HG02610 (cell line): ENCODE measurements at regions not wholly inside any gene's neighbourhood (a gene's known extent, or its start where the extent isn't known, plus 50 kb on each side); places are given as distances from the start of the nearest gene placed in this dataset.

Source experiments
- ATAC-seq: cut with Tn5 transposase; IDR thresholded peaks from one replicate; pipeline ENCODE4 v1.9.1; 2021; ENCODE audit warnings: mild to moderate bottlenecking, moderate library complexity; ENCODE audit not compliant: unreplicated experiment

DNA sequence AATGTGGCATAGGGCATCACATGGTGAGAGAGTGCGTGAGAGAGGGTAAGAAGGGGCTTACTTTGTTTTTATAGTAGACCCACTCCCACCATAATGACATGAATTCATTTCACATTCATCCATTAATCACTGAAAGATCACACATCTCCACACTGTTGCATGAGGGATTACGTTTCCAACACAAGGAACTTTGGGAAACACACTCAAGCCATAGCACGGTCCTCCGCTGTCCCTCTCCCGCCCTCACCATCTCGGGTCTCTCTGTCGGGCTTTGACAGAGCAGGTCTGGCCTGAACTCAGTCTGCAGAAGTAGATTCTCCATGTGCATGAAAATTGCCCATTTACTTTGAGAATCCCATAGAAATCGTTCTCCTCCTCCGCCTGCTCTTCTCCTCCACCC, 312.2 kb downstream of the MATN1 start:
- ATAC-seq: no peak

GRCh38 chr1:30410153-30410851, 313.1 kb downstream of the MATN1 start:
- ATAC-seq: no peak

DNA sequence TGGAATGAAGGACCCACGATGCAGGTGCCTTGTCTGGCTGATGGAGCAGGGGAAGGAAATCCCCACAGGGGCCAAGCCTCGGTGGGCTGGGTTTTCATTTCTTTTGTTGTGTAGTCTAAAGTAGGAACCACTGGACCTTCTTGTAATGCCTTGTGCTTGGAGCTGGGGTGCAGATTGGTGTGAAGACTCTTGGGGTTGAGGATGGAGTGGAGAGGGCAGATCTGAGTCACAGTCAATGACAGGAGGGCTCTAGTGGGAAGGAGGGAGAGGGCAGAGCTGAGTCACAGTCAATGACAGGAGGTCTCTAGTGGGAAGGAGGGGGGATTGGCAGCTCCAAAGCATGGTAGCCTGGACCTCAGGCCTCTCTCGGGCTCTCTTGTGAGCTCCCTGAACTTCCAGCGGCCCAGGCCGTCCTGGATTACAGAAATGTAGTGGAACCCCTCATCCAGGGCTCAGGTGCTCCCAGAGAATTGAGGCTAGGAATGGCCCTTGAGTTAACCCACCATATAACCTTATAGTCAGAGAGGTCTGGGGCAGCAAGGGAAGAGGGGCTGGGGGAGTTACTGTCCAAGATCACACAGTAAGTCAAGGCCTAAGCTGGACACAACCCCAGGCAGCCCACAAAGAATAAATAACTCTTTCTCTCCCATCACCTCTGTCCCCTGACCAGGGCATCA, 313.8 kb downstream of the MATN1 start:
- ATAC-seq: no peak

GRCh38 chr1:30407865-30408580, 315.4 kb downstream of the MATN1 start:
- no peak for ATAC-seq

GRCh38 chr1:30406996-30407864, 316.2 kb downstream of the MATN1 start:
- no peak for ATAC-seq

- no peak for ATAC-seq
These were observed 317.7 kb downstream of the MATN1 start for GRCh38 chr1:30405631-30406212.

DNA sequence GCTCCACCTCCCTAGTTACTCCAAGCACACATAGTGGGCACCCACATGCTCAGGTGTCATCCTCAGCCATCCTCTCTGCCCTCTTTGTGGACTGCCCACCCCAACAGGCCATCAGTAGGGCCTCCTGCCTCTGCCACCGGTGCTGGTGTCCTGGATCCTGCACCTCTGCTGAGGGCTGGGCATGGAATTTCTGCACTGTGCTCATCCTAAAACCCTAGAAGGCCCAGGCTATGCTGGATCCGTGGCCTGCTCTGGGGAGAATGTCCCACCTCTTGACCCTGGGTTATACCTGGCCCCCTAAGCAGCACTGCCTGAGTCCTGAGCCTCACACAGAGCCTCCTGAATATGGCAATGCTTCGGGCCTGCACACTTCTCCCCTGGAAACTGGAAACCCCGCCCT, 318.3 kb downstream of the MATN1 start:
- ATAC-seq: no peak

GRCh38 chr1:30404341-30404740, 319.0 kb downstream of the MATN1 start:
- ATAC-seq: no peak

DNA sequence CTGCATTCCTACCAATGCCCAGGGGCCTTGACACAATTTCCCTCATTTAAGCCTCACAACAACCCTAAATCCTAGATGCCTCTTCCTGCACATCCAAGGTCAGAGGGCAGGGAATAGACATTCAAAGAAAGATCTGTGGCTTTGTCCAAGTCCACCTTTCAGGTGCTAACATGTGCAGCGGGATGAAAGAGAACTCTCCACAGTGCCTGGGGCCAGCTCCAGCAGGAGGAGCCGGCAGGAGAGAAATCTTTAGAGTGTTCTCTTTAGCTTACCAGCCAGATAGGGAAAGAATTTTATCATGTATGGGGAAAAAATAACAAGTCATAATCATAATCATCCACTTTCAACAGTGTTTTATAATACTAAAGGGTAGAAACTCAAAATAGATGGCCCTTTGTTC, 319.7 kb downstream of the MATN1 start:
- no peak for ATAC-seq

DNA sequence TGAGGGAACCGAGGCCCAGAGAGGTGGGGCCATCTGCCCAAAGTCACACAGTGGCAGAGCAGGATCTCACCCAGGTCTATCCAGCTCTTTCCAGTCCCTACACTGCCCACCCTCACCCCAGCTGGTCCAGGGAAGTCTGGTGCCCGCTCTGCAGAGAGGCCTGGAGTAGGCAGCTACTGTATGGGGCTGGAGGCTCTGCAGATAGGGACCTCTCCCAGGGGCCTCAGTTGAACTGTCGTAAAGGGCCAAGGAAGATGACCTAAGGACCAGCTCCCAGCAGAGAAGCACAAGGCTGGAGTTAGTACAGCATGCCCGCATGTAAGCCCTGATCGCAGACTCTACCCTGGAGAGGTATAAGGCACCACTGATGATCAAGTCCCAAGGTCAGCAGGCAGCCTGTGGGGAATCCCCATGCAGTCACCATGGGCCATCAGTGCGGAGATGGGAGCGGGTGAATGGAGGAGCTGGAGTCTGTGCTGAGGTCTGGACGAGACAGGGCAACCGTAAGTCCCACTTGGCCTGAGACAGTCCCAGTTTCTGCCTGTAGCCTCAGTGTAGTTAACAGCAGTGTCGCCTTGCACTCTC, 320.2 kb downstream of the MATN1 start:
- ATAC-seq: no peak

GRCh38 chr1:30402031-30402430, 321.4 kb downstream of the MATN1 start:
- no peak for ATAC-seq

GRCh38 chr1:30400507-30400906, 322.9 kb downstream of the MATN1 start:
- ATAC-seq: no peak

DNA sequence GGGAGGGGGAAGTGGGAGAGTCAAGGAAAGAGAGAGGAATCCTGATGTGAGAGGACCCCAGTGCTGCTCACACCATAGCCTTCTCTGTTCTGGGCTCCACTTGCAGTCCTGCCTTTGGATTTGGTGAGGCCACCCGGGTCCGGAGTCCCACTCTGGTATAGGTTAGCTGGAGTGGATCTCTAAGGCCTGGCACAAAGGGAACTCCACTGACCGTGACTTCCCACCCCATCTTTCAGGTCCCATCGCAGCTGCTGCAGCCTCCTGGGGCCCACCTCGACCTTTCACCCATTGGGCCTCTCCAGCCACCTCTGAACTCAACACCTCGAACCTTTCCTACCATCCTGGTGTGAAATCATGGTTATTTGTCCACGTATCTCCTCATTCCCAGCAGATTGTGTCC, 324.4 kb downstream of the MATN1 start:
- ATAC-seq: no peak

DNA sequence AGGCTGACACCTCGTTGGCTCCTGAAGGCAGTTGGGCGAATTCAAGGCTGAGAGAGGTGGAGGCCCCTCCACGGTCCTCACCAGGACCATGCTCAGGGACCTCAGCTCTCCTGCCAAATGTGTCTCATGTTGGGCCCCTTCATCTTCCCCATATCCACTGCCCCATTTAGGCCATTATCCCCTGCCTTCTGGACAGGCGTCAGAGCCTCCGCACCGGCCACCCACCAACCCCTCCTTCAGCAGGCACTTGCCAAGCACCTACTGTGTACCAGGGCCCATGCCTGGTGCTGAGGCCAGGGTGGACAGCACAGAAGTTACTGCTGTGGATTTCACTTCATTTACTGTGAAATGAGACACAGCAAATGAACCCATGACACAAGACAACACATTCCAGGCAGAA, 325.8 kb downstream of the MATN1 start:
- no peak for ATAC-seq

DNA sequence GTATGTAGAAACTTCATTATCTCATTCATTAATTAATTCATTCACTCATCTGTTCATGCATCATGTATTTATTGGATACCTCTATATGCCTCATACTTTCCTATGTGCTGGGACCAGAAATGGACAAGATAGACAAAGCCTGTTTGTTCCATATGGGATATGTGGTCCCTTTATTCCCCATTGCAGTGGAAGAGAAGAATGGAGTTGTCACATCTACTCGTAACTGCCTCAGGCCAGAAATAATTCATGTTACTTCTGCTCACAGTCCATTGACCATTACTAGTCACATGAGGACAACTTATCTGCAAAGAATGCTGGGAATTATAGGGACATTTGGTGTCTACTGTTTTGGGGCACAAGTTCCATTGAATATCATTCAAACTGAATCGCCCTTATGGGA, 327.8 kb downstream of the MATN1 start:
- ATAC-seq: no peak

DNA sequence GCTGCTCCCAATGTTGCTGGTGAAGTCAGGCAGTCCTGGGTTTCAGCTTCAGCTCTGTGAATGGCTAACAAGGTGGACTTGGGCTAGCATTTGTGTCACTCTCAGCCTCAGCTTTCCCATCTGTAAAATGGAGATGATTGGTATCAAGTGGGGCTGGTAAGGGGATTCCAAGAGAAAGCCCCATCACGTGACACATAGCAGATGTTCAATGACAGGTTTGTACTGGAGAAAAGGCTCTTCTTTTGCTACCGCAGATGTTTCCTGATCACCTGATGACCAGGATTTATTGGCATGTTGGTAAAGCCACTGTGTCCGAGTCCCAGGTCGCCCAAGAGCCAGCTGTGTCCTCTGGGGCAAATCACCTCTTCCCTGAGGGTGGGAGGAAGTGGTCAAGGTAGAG, 335.0 kb downstream of the MATN1 start:
- ATAC-seq: no peak

DNA sequence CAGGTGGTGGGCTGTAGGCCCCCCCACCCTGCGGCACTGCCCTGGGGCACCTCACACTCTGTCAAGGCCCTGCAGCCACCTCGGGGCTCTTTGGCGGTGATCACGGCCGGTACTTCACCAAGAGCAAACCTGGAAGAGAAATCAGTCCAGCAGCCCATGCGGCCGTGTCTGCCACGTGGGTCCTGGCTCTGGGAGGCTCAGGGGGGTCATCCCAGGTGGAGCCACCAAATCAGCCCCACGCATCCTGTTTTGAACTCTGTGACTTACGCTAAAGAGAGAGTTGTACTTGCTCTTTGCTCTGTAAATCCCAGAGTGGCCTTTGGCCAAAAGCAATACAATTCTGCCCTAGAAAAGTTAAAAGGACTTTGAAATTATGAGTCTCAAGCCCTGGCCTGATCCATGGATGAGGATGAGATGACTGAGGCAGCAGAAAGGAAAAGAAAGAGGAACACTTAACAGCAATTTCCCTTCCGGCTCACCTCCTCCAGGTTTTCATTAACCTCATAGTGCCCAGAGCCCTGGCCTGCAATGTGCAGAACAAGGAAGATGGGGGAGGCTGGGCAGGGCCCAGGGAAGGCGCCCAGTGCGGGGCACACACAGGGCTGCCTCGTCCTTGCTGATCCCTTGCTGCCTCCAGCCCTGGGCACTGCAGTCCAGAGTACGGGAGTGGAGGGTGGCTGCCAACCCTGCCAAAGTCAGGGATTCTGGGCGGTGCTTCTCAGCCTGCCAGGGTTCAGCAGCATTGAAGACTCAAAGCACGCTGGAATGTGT, 337.0 kb downstream of the MATN1 start:
- ATAC-seq: no peak

DNA sequence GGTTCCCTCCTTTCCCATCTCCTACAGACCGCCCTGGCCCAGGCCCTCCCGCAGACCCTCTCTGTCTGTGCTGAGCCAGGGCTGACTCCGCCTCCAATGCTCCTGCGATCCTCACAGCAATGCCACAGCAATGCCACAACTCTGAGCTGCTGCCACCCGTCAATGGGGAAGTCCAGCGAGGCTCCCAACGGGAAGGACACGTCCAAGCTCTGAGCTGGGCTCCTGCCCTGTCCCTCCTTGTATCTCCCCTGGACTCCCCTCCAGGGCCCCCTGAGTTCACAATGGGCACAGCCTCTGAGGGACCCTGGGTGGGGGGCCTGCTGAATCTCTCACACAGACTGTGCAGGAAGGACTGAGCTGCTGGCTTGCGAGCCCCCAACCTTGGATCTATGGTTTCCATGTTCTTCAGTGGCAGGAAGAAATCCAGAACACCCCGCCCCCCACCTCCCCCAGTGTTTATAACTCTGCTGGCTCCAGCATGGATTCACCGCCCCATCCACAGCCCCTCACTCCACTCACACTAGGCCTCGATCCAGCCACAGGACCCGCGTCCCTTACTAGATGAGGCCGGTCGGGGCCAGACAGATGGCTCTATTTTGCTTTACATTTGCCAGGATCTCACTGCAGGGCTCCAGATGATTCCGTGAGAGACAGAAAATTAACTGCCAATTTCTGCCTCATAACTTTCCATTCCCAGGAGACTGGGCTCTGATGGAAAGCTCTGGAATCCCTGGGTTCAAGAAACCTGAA, 338.0 kb downstream of the MATN1 start:
- ATAC-seq: no peak
